NCI-H82 treated with DMSO at 0.1 percent for 48 hours (cell line): ENCODE measurements at regions not wholly inside any gene's neighbourhood (a gene's known extent, or its start where the extent isn't known, plus 50 kb on each side); places are given as distances from the start of the nearest gene placed in this dataset.

ENCODE experiments used
- DNase-seq: peaks from one replicate; lab custom pipeline; 2025; ENCODE audit not compliant: unreplicated experiment; lab: John Stamatoyannopoulos, UW

DNA sequence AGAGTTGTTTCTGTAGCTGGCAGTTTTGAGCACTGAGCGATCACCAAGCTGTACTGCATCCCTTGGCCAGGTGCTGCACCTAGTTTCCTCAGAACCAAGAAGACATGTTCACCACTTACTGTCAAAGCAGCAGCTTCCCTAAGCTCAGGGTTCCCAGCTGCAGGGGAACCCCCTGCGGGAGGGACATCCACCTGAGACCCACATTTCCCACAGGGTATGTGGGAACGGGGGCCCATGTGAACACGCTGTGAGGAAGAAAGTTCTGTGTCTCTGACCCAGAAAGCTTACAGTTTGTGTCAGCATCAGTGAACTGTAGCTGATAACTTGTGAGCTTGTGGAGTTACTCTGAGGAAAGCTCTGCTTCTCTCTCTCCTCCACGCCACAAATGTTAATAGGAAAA lies 436.8 kb upstream of the IGFBP3 start:
- DNase-seq, result no peak

DNA sequence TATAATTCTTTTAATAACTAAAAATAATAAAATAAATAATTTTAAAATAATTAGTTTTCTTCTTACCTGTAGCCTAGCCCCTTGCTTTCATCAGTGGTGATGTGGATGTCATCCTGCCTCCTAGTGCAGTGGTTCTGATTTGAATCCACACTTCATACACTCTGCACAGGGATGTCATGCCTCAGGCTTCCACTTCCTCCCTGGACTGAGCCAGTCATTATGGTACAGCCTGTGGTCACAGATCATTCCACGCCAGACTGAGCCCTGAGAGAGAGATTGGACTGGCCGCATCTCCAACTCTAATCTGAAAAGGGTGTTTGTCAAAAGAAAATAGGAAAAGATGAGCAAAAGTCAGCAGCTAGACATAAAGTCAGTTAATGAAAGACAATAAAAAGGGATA lies 436.2 kb upstream of the IGFBP3 start:
- no peak for DNase-seq

GRCh38 chr7:46356371-46356770 lies 435.3 kb upstream of the IGFBP3 start:
- no peak for DNase-seq

DNA sequence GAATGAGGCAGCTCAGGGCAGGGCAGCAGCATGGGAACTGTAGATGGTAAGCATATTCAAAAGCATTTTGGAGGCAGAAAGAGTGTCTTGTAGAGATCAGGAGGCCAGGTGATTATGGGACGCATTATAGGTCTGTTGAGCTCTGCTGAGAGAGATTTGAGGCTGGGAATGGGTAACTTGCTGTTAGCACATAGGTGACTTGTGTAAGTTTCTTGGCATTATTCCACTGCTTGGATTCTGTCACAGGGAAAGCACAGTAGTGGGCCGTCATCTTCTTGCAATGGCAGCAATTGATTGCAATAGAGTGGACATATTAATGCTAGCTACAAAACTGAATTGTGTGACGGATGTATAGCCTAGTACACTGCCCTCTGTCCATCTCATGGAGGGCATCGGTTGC lies 434.3 kb upstream of the IGFBP3 start:
- DNase-seq, result no peak

- DNase-seq, result no peak
Observed at GRCh38 chr7:46352004-46352954, 431.2 kb upstream of the IGFBP3 start.

DNA sequence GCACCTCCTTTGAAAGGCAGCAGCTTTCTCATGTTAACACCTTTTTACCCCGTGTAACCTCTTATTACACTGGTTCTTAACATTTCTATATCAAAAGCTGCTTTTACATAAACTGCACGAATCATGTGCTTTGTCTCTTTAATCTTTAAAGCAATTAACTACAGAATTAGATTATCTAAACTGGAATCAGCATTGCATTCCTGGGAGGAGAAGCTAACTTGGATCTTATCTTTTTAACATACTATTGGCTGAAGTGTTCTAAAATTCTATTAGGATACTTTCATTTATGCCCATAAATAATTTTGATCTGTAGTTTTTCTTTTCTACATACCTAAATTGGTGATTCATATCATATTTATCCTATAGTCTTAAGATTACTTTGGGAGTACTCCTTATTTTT lies 428.4 kb upstream of the IGFBP3 start:
- DNase-seq, result no peak

DNA sequence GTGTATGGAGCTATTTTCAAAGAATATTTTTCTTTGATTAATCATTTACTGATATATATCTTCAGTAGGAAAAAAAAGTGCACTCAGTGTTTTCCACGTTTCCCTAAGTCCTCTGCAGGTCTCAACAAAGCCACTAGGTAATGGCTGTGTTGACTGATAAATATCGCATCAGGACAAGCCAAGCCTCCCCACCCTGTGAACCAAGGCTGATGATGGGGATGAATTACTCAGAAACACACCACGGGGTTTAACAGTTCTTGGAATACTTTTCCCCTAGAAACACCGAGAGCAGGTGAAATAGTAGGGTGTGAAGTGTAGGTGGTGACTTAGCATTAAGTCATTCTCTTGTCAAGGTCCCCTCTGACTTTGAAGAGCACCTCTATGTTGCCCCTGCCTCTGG lies 423.5 kb upstream of the IGFBP3 start:
- DNase-seq, result no peak

DNA sequence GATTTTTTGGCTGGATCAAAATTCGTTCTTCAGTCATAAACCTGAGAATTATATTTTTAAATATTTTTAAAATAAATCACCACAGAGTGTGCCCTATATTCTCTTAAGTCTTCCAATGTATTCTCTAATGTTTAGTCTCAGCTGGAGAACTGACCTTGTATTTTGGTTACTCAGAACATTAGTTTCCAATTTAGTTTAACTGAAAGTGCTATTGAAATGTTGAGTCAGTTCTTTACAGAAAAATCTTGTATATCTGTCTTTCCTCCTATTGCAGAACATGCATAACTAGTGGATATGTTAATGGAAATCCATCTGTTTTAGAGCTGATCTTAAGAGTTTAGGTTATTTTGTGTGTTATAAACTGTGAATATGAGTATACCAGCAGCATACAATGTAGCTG lies 422.7 kb upstream of the IGFBP3 start:
- DNase-seq, result no peak

GRCh38 chr7:46322937-46323336 lies 401.9 kb upstream of the IGFBP3 start:
- DNase-seq, result no peak

DNA sequence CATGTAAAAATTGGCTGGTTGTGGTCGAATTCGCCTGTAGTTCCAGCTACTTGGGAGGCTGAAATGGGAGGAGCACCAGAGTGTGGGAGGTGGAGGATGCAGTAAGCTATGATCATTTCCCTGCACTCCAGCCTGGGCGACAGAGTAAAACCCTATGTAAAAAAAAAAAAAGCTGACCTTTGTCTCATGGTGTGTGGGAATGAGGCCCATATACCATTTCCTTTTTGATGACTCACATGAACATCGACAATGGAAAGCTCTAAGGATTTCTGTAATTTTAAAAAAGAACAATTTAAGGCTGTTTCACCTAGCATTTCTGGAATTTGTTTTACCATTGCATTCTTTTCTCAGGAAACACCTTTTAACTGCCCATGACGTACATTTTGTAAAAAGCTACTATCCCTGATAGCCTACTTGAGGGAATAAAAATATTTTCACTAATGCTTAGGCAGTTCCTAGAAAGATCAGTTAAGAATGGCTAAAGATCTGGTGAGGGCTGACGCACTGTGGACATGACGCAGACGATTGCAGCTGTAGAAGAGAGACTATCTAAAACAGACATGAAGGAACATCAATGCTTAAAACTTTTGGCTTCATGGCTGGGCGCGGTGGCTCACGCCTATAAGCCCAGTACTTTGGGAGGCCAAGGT lies 400.6 kb upstream of the IGFBP3 start:
- DNase-seq, result no peak

GRCh38 chr7:46320956-46321355 lies 399.9 kb upstream of the IGFBP3 start:
- DNase-seq, result no peak

- no peak for DNase-seq
Observed at GRCh38 chr7:46319841-46320240, 398.8 kb upstream of the IGFBP3 start.

- DNase-seq, result no peak
Observed at GRCh38 chr7:46318276-46318675, 397.2 kb upstream of the IGFBP3 start.

- DNase-seq, result no peak
Observed at GRCh38 chr7:46317256-46317655, 396.2 kb upstream of the IGFBP3 start.

- DNase-seq, result no peak
Observed at GRCh38 chr7:46315891-46316290, 394.8 kb upstream of the IGFBP3 start.

DNA sequence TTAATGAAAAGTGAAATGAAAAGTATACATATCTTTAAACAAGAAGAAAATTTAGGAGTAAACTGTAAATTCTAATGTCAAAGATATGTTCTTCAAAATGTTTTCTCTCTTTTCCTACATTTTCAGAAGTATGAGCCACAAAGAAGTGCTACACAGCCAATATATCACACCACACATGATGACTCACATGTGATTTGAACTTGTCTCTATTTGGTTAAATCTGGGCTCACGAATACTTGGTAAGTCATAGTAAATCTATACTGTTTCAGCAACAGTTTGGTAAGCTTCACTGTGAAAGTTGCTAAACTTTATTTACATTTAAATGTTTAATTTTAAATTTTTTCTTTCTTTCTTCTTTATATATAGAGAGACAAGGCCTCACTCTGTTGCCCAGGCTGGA lies 380.6 kb upstream of the IGFBP3 start:
- DNase-seq, result no peak

GRCh38 chr7:46297515-46297914 lies 376.4 kb upstream of the IGFBP3 start:
- no peak for DNase-seq

DNA sequence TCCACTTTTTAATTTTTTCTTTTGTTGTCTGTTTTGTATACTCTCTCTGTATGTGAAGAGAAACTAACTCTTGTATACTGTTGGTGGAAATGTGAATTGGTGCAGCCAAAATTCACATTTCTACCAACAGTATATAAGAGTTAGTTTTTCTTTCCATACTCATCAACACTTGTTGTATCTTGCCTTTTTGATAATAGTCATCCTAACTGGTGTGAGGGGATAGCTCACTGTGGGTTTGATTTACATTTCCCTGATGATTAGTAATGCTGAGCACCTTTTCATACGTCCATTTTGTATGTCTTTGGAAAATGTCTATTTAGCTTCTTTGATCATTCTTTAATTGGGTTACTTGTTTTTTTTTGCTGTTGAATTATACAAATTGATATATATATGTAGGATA lies 375.5 kb upstream of the IGFBP3 start:
- no peak for DNase-seq

DNA sequence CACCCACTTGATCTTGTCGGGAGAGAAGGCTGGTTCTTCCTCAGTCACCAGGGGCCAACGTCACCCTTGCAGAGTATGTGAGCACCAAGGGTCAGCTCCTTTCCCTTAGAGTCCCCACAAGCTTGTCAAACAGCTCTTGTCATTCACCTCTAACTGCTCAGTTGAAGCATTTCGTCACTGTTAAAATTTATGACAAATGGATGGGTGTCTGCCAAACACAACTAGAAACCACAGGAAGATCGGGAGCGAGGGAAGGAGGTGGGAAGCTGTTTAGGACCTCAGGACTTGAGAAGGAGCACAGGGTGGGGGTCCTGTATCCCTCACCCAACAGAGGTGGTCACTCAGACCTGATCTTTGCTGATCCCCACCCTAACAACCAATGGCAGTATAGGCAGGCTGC lies 373.3 kb upstream of the IGFBP3 start:
- DNase-seq, result no peak

- no peak for DNase-seq
Observed at GRCh38 chr7:46292741-46293140, 371.7 kb upstream of the IGFBP3 start.

- no peak for DNase-seq
Observed at GRCh38 chr7:46291601-46292150, 370.6 kb upstream of the IGFBP3 start.

DNA sequence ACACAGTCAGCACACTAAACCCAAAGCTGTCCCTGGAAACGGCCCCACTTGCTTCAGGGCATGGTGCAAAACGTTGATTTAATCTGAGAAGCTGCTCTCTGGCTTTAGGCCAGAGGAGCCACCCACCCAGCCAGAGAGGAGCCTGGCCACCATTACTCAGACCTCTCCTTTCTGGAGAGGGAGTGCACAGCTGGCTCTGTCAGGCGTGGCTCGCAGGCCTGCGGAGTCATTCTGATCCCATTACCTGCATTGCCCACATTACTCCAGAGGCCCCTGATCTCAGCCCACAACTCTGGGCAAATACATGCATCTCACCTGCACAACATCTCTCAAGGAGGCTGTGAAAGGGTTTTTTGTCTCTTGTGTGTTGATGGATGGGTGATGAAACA lies 370.0 kb upstream of the IGFBP3 start:
- DNase-seq, result peak; percentile 6
